GM12892 (cell line): ENCODE measurements at regions not wholly inside any gene's neighbourhood (a gene's known extent, or its start where the extent isn't known, plus 50 kb on each side); places are given as distances from the start of the nearest gene placed in this dataset.
"Not testable (repeated sequence)": the region's sequence is repeated elsewhere in the genome, so short reads cannot be mapped to it uniquely, and the experiment has no call there.

Experiments
- POLR2A ChIP-seq: IDR thresholded peaks from 2 replicates; pipeline ENCODE4 v1.6.1; 2011; ENCODE audit warnings: low read depth, low read length, control low read depth
- TAF1 ChIP-seq: IDR thresholded peaks from 2 replicates; pipeline ENCODE4 v1.6.1; 2011; ENCODE audit warnings: low read depth, mild to moderate bottlenecking, control low read depth, low read length, borderline replicate concordance

- TF ChIP-seq POLR2A, TAF1: not testable (repeated sequence)
Observed at GRCh38 chr1:143832379-143832716, 139.4 kb downstream of the FAM72C start.
